ENCODE measurements at regions not wholly inside any gene's neighbourhood (a gene's known extent, or its start where the extent isn't known, plus 50 kb on each side); places are given as distances from the start of the nearest gene placed in this dataset.

DNA sequence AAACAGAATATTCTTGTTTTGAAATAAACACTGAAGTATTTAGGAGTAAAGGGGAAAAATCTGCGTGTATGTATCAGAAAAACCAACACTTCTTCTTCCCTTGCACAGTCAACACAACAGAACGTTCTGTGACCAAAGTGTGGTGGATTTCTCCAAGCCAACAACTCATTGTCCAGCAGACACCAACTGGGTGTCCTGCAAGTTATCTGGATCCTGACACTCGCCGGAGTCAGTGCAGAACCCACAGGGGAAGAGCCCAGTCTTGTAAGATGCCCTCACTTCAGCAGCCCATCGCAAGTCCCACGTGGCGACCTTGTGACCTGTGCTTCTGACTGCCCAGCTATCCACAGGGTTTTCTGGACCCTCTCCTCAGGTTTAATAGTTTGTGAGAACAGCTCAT is 630.7 kb upstream of the ZFP42 start:
- no peak overlapping the region for H2AFZ ChIP-seq (ENCODE audit: insufficient read depth, low read depth, low read length, poor library complexity, severe bottlenecking)
- Mint-ChIP-seq H3K27ac (no peak overlapping the region), H3K4me1 (no peaks in the 10 kb centered on the region), H3K4me3 (no peak overlapping the region), H3K36me3 (no peaks in the 10 kb centered on the region), H3K9me3 (peaks cover 0 to 28% (median 11%) of the 10 kb centered on the region in 7 donors), H3K27me3 (ENCODE audit: low read depth in 3 of 3) (no peaks in the 10 kb centered on the region)
- intact Hi-C loops (cut with micrococcal nuclease): no loop called here
- no peaks in the 10 kb centered on the region for H3K36me3 ChIP-seq (replicated peaks in 1 of 2; ENCODE audit: control insufficient read depth in 1 of 2, insufficient read depth in 2 of 2, low read length in 2 of 2)
- no peak overlapping the region for H3K4me2 ChIP-seq (replicated peaks; ENCODE audit: extremely low read depth, low read length, poor library complexity, severe bottlenecking)
- H3K4me1 ChIP-seq (ENCODE audit: control insufficient read depth in 1 of 2, insufficient read depth in 2 of 2, low read length in 2 of 2): no peaks in the 10 kb centered on the region
- TF ChIP-seq, protein P1, sequence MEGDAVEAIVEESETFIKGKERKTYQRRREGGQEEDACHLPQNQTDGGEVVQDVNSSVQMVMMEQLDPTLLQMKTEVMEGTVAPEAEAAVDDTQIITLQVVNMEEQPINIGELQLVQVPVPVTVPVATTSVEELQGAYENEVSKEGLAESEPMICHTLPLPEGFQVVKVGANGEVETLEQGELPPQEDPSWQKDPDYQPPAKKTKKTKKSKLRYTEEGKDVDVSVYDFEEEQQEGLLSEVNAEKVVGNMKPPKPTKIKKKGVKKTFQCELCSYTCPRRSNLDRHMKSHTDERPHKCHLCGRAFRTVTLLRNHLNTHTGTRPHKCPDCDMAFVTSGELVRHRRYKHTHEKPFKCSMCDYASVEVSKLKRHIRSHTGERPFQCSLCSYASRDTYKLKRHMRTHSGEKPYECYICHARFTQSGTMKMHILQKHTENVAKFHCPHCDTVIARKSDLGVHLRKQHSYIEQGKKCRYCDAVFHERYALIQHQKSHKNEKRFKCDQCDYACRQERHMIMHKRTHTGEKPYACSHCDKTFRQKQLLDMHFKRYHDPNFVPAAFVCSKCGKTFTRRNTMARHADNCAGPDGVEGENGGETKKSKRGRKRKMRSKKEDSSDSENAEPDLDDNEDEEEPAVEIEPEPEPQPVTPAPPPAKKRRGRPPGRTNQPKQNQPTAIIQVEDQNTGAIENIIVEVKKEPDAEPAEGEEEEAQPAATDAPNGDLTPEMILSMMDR (IDR thresholded peaks at IDR 0.05): no peak
- H3K4me3 ChIP-seq (replicated peaks in 1 of 3; ENCODE audit: low read depth in 2 of 3, low read length in 3 of 3): no peak overlapping the region
- H3K79me2 ChIP-seq (ENCODE audit: insufficient read depth, low read length): no peaks in the 10 kb centered on the region
- H4K20me1 ChIP-seq (ENCODE audit: insufficient read depth, low read length): no peaks in the 10 kb centered on the region
- H3K27ac ChIP-seq (ENCODE audit: low read depth in 1 of 2, low read length in 2 of 2): no peak overlapping the region
- H3K9ac ChIP-seq (ENCODE audit: insufficient read depth, low read length, poor library complexity, severe bottlenecking): no peak overlapping the region
- no peaks in the 10 kb centered on the region for H3K27me3 ChIP-seq (ENCODE audit: control insufficient read depth in 2 of 2, insufficient read depth in 2 of 2, low read length in 2 of 2)
- no peak for DNase-seq
- 93% methylated on average over 3 of the region's 7 CpGs for WGBS (ENCODE audit: insufficient coverage)
- H3K9me3 ChIP-seq (replicated peaks in 1 of 2; ENCODE audit: control insufficient read depth in 1 of 2, insufficient read depth in 1 of 2, low read length in 2 of 2): peaks cover 6 to 29% of the 10 kb centered on the region in 2 donors

DNA sequence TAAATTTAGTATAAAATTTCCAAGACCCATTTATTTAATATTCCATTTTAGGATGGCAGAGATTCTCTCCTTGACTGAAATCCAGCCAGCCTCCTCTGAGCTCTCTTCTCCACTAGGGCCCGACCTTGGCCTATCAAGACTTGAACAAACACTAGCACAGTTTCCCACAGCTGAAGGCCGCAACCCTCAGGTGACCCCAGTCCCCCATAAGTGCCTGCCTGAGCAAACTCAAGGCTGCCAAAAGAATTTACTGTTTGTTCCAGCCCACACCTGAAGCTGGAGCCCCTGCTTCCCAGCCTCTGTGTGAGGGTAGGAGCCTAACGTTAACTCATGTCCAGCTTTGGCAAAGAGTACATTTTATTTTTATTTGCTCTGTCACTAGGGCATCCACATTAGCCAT is 629.0 kb upstream of the ZFP42 start:
- no peak overlapping the region for H3K4me2 ChIP-seq (replicated peaks; ENCODE audit: extremely low read depth, low read length, poor library complexity, severe bottlenecking)
- Mint-ChIP-seq H3K4me3 (no peak overlapping the region), H3K27ac (no peak overlapping the region), H3K36me3 (no peaks in the 10 kb centered on the region), H3K4me1 (no peaks in the 10 kb centered on the region), H3K27me3 (ENCODE audit: low read depth in 3 of 3) (no peaks in the 10 kb centered on the region), H3K9me3 (peaks cover 0 to 28% (median 7%) of the 10 kb centered on the region in 7 donors)
- H3K27me3 ChIP-seq (ENCODE audit: control insufficient read depth in 2 of 2, insufficient read depth in 2 of 2, low read length in 2 of 2): no peaks in the 10 kb centered on the region
- WGBS (ENCODE audit: insufficient coverage): 60% methylated on average over 1 of the region's 3 CpGs
- no peak for DNase-seq
- intact Hi-C loops (cut with micrococcal nuclease): no loop called here
- no peak overlapping the region for H3K4me3 ChIP-seq (replicated peaks in 1 of 3; ENCODE audit: low read depth in 2 of 3, low read length in 3 of 3)
- H3K9me3 ChIP-seq (replicated peaks in 1 of 2; ENCODE audit: control insufficient read depth in 1 of 2, insufficient read depth in 1 of 2, low read length in 2 of 2): peaks cover 6 to 29% of the 10 kb centered on the region in 2 donors
- no peak overlapping the region for H3K9ac ChIP-seq (ENCODE audit: insufficient read depth, low read length, poor library complexity, severe bottlenecking)
- no peak overlapping the region for H3K27ac ChIP-seq (ENCODE audit: low read depth in 1 of 2, low read length in 2 of 2)
- H3K36me3 ChIP-seq (replicated peaks in 1 of 2; ENCODE audit: control insufficient read depth in 1 of 2, insufficient read depth in 2 of 2, low read length in 2 of 2): no peaks in the 10 kb centered on the region
- H4K20me1 ChIP-seq (ENCODE audit: insufficient read depth, low read length): no peaks in the 10 kb centered on the region
- no peaks in the 10 kb centered on the region for H3K79me2 ChIP-seq (ENCODE audit: insufficient read depth, low read length)
- H3K4me1 ChIP-seq (ENCODE audit: control insufficient read depth in 1 of 2, insufficient read depth in 2 of 2, low read length in 2 of 2): no peaks in the 10 kb centered on the region
- TF ChIP-seq, protein P1 (IDR thresholded peaks at IDR 0.05): no peak
- H2AFZ ChIP-seq (ENCODE audit: insufficient read depth, low read depth, low read length, poor library complexity, severe bottlenecking): no peak overlapping the region
